ENCODE measurements at regions not wholly inside any gene's neighbourhood (a gene's known extent, or its start where the extent isn't known, plus 50 kb on each side); places are given as distances from the start of the nearest gene placed in this dataset.

DNA sequence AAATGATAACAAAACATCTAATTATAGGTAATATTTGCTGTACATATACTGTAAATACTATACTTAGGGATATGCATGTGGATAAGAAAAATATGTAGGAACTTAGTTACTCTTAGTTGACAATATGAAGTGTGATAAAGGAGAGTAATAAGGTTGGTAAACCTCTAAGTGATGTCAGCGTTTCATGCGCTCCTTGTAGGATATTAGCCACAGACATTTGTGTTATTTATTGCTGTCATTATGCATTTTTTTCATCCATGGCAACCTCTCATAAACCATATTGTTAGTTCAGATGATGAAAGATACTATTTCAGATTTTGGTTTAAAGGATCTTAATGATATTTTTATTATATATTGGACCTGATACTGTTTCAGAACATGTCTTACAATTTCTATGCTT is 298.1 kb upstream of the PITX2 start:
- Histone ChIP-seq H3K27ac (ENCODE audit: low read depth, low read length) (no peak overlapping the region), H2BK20ac (ENCODE audit: low read length) (no peak overlapping the region), H3K56ac (replicated peaks; ENCODE audit: insufficient read length, low read depth, low read length) (no peak overlapping the region), H3K14ac (ENCODE audit: insufficient read length) (no peak overlapping the region), H3K36me3 (ENCODE audit: control insufficient read depth in 2 of 4, insufficient read depth in 4 of 4, low read length in 3 of 4) (no peaks in the 10 kb centered on the region), H3K79me2 (ENCODE audit: control insufficient read depth in 1 of 2, insufficient read depth in 2 of 2, low read length in 2 of 2) (no peaks in the 10 kb centered on the region), H3K9me3 (ENCODE audit: insufficient read depth in 2 of 2, low read depth in 1 of 2, low read length in 1 of 2) (no peaks in the 10 kb centered on the region), H3K79me1 (ENCODE audit: low read depth, low read length) (no peaks in the 10 kb centered on the region), H4K20me1 (replicated peaks in 1 of 2; ENCODE audit: control insufficient read depth in 1 of 2, insufficient read depth in 2 of 2, low read length in 2 of 2) (no peaks in the 10 kb centered on the region), H3K23ac (ENCODE audit: insufficient read length) (no peak overlapping the region), H3K4me1 (replicated peaks in 1 of 4; ENCODE audit: control insufficient read depth in 3 of 4, insufficient read depth in 4 of 4, low read length in 3 of 4) (no peaks in the 10 kb centered on the region), H3K23me2 (ENCODE audit: low read depth, low read length) (no peaks in the 10 kb centered on the region), H2BK5ac (ENCODE audit: low read depth, low read length) (no peak overlapping the region), H4K91ac (replicated peaks; ENCODE audit: insufficient read length, low read length) (no peak overlapping the region), H2AK5ac (ENCODE audit: low read depth, low read length) (no peak overlapping the region), H3K4me3 (ENCODE audit: extremely low read depth in 1 of 4, insufficient read depth in 2 of 4, low read depth in 3 of 4, low read length in 4 of 4) (no peak overlapping the region), H2BK15ac (ENCODE audit: low read length) (no peak overlapping the region), H4K5ac (ENCODE audit: insufficient read length, low read depth, low read length) (no peak overlapping the region), H4K8ac (ENCODE audit: extremely low read depth, insufficient read depth, low read length) (no peak overlapping the region), H3K18ac (ENCODE audit: extremely low read depth, low read length) (no peak overlapping the region), H2BK12ac (ENCODE audit: low read depth, low read length) (no peak overlapping the region), H3K9ac (replicated peaks in 1 of 4; ENCODE audit: extremely low read depth in 1 of 4, low read depth in 3 of 4, low read length in 3 of 4) (no peak overlapping the region), H3K27me3 (replicated peaks in 1 of 4; ENCODE audit: control insufficient read depth in 3 of 4, extremely low read depth in 1 of 4, insufficient read depth in 3 of 4, low read length in 3 of 4) (no peaks in the 10 kb centered on the region), H3K4ac (replicated peaks; ENCODE audit: insufficient read length, low read depth, low read length) (no peak overlapping the region), H2BK120ac (replicated peaks; ENCODE audit: low read depth, low read length) (no peak overlapping the region), H3K4me2 (ENCODE audit: insufficient read depth in 1 of 2, low read depth in 2 of 2, low read length in 2 of 2) (no peak overlapping the region), H2AFZ (ENCODE audit: low read length) (no peak overlapping the region)
- 88% methylated on average over 2 of the region's 2 CpGs; no CpG with 5 or more reads in 1 of the 2 experiments for WGBS, 2 experiments (ENCODE audit: extremely low coverage in 1 of 2, insufficient coverage in 1 of 2, insufficient read length in 1 of 2, insufficient replicate concordance in 2 of 2, low coverage in 1 of 2, low lambda C conversion rate in 2 of 2, missing lambda C conversion rate in 1 of 2)
- FAIRE-seq (no peak), DNase-seq (ENCODE audit: low read depth in 1 of 2, low spot score in 2 of 2) (no peak)
- CTCF ChIA-PET (ENCODE audit: partially characterized antibody) = no interaction called here
- POLR2A ChIA-PET (ENCODE audit: partially characterized antibody) = no interaction called here
- TF ChIP-seq JUND (IDR thresholded peaks at IDR 0.05; ENCODE audit: low read length) = no peak
- TF ChIP-seq YY1 (IDR thresholded peaks at IDR 0.05; ENCODE audit: low read depth, low read length) = no peak
- no peak for TF ChIP-seq POLR2A (IDR thresholded peaks at IDR 0.05; ENCODE audit: control extremely low read depth in 1 of 2, low read depth in 2 of 2, low read length in 2 of 2)
